AG08396 (cell line): ENCODE measurements at regions not wholly inside any gene's neighbourhood (a gene's known extent, or its start where the extent isn't known, plus 50 kb on each side); places are given as distances from the start of the nearest gene placed in this dataset.
"Not testable (repeated sequence)": the region's sequence is repeated elsewhere in the genome, so short reads cannot be mapped to it uniquely, and the experiment has no call there.

Source experiments
- DNase-seq: peaks from one replicate; pipeline ENCODE4 v3.0.0; 2012; ENCODE audit warnings: low spot score, mixed read lengths

- no peak for DNase-seq
These were observed 75.7 kb upstream of the IRX4 start for GRCh38 chr5:1958211-1959010.

GRCh38 chr5:1955586-1955985 is 72.9 kb upstream of the IRX4 start:
- DNase-seq = no peak

GRCh38 chr5:1953710-1954109 is 71.0 kb upstream of the IRX4 start:
- DNase-seq = not testable (repeated sequence)

GRCh38 chr5:1952444-1953099 is 69.8 kb upstream of the IRX4 start:
- no peak for DNase-seq

GRCh38 chr5:1952021-1952420 is 69.3 kb upstream of the IRX4 start:
- no peak for DNase-seq

- DNase-seq = no peak
These were observed 68.6 kb upstream of the IRX4 start for GRCh38 chr5:1951165-1951816.

GRCh38 chr5:1950708-1951103 is 68.0 kb upstream of the IRX4 start:
- DNase-seq = no peak

GRCh38 chr5:1950096-1950707 is 67.5 kb upstream of the IRX4 start:
- DNase-seq = no peak

- no peak for DNase-seq
These were observed 66.5 kb upstream of the IRX4 start for GRCh38 chr5:1949253-1949652.

GRCh38 chr5:1948663-1949191 is 66.0 kb upstream of the IRX4 start:
- no peak for DNase-seq

- DNase-seq = no peak
These were observed 65.4 kb upstream of the IRX4 start for GRCh38 chr5:1948111-1948510.

- DNase-seq = no peak
These were observed 64.1 kb upstream of the IRX4 start for GRCh38 chr5:1946776-1947175.

- DNase-seq = no peak
These were observed 63.5 kb upstream of the IRX4 start for GRCh38 chr5:1946122-1946677.

GRCh38 chr5:1945606-1946005 is 62.9 kb upstream of the IRX4 start:
- DNase-seq = no peak

GRCh38 chr5:1944408-1944807 is 61.7 kb upstream of the IRX4 start:
- DNase-seq = no peak

- DNase-seq = no peak
These were observed 60.8 kb upstream of the IRX4 start for GRCh38 chr5:1943481-1943880.

- DNase-seq = no peak
These were observed 59.9 kb upstream of the IRX4 start for GRCh38 chr5:1942630-1943029.

- no peak for DNase-seq
These were observed 59.4 kb upstream of the IRX4 start for GRCh38 chr5:1942158-1942557.

GRCh38 chr5:1939256-1939655 is 56.5 kb upstream of the IRX4 start:
- DNase-seq = no peak

- no peak for DNase-seq
These were observed 55.7 kb upstream of the IRX4 start for GRCh38 chr5:1938310-1939000.

- no peak for DNase-seq
These were observed 54.9 kb upstream of the IRX4 start for GRCh38 chr5:1937590-1937989.

- no peak for DNase-seq
These were observed 54.2 kb upstream of the IRX4 start for GRCh38 chr5:1936901-1937300.
